Upper lobe of right lung (tissue), 1 donor: ENCODE measurements at regions not wholly inside any gene's neighbourhood (a gene's known extent, or its start where the extent isn't known, plus 50 kb on each side); places are given as distances from the start of the nearest gene placed in this dataset.

Source experiments
- ATAC-seq: fragments of 200-7000 bp; cut with Tn5 transposase; one replicate; pipeline ENCODE4 v1.9.1; 2020; ENCODE audit warnings: mild to moderate bottlenecking, moderate library complexity
- DNase-seq: peaks from one replicate; pipeline ENCODE4 v3.0.0-alpha.2; 2020
- H3K27ac ChIP-seq: fragments of 200-600 bp; one replicate; pipeline ENCODE4 v1.8.0; 2022
- H3K27me3 ChIP-seq: fragments of 200-600 bp; one replicate; pipeline ENCODE4 v1.8.0; 2022; ENCODE audit warnings: mild to moderate bottlenecking
- H3K36me3 ChIP-seq: fragments of 200-600 bp; one replicate; pipeline ENCODE4 v1.8.0; 2022
- H3K4me1 ChIP-seq: fragments of 200-600 bp; one replicate; pipeline ENCODE4 v1.8.0; 2022
- H3K4me3 ChIP-seq: fragments of 200-600 bp; one replicate; pipeline ENCODE4 v1.8.0; 2022; ENCODE audit warnings: mild to moderate bottlenecking
- H3K9me3 ChIP-seq: fragments of 200-600 bp; one replicate; pipeline ENCODE4 v1.8.0; 2022
- intact Hi-C: fragments of 100-400 bp; cut with DNase I; formaldehyde crosslinking; loops from one replicate; pipeline ENCODE4 v1.11.0; 2022
- TF ChIP-seq, protein P1 (sequence below): fragments of 200-600 bp; IDR thresholded peaks from one replicate; pipeline ENCODE4 v1.8.0; 2022; ENCODE audit warnings: antibody characterized with exemption
- donor health status: DM: no; HTN: yes; CAD: no; lungs with severe emphysema.

- TF ChIP-seq, protein P1, sequence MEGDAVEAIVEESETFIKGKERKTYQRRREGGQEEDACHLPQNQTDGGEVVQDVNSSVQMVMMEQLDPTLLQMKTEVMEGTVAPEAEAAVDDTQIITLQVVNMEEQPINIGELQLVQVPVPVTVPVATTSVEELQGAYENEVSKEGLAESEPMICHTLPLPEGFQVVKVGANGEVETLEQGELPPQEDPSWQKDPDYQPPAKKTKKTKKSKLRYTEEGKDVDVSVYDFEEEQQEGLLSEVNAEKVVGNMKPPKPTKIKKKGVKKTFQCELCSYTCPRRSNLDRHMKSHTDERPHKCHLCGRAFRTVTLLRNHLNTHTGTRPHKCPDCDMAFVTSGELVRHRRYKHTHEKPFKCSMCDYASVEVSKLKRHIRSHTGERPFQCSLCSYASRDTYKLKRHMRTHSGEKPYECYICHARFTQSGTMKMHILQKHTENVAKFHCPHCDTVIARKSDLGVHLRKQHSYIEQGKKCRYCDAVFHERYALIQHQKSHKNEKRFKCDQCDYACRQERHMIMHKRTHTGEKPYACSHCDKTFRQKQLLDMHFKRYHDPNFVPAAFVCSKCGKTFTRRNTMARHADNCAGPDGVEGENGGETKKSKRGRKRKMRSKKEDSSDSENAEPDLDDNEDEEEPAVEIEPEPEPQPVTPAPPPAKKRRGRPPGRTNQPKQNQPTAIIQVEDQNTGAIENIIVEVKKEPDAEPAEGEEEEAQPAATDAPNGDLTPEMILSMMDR, result no peak
- H3K9me3 ChIP-seq, result no peaks in the 10 kb centered on the region
- no peak overlapping the region for H3K27ac ChIP-seq
- ATAC-seq, result no peak
- intact Hi-C loops, result no loop called here
- H3K4me1 ChIP-seq, result no peaks in the 10 kb centered on the region
- DNase-seq, result no peak
- no peak overlapping the region for H3K4me3 ChIP-seq
- H3K27me3 ChIP-seq, result no peaks in the 10 kb centered on the region
- no peaks in the 10 kb centered on the region for H3K36me3 ChIP-seq
These were observed 537.3 kb upstream of the TGFBR2 start for GRCh38 chr3:30069056-30069455.

DNA sequence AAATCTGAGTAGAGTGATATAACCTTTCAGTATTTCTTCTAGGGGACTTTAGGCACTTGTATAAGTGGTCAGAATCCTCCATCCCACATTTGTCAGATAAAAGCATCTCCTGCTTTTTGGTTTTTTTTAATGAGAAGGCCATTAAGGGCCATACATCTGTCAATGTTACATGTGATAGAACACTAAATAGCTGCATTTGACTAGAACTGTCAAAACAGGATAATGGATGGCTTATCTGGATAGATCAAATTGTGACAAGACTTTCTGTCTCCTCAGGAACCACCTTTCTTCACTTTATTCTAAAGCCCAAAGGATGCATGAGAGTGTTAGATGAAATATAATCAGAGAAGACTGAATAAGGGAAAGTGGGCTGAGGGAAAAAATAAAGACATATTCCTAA, 533.4 kb upstream of the TGFBR2 start:
- Histone ChIP-seq H3K4me3 (no peak overlapping the region), H3K9me3 (no peaks in the 10 kb centered on the region), H3K4me1 (no peaks in the 10 kb centered on the region), H3K27ac (no peak overlapping the region), H3K27me3 (no peaks in the 10 kb centered on the region), H3K36me3 (no peaks in the 10 kb centered on the region)
- intact Hi-C loops, result no loop called here
- no peak for ATAC-seq
- DNase-seq, result no peak
- TF ChIP-seq, protein P1, result no peak

GRCh38 chr3:30073622-30074021, 532.8 kb upstream of the TGFBR2 start:
- H3K27ac ChIP-seq, result no peak overlapping the region
- no peak for ATAC-seq
- TF ChIP-seq, protein P1, result no peak
- no peaks in the 10 kb centered on the region for H3K4me1 ChIP-seq
- no peaks in the 10 kb centered on the region for H3K36me3 ChIP-seq
- no peaks in the 10 kb centered on the region for H3K9me3 ChIP-seq
- intact Hi-C loops, result no loop called here
- no peak for DNase-seq
- no peaks in the 10 kb centered on the region for H3K27me3 ChIP-seq
- H3K4me3 ChIP-seq, result no peak overlapping the region

GRCh38 chr3:30075514-30075913, 530.9 kb upstream of the TGFBR2 start:
- no peaks in the 10 kb centered on the region for H3K36me3 ChIP-seq
- no peaks in the 10 kb centered on the region for H3K9me3 ChIP-seq
- H3K27me3 ChIP-seq, result no peaks in the 10 kb centered on the region
- no peak overlapping the region for H3K27ac ChIP-seq
- no peak overlapping the region for H3K4me3 ChIP-seq
- TF ChIP-seq, protein P1, result no peak
- H3K4me1 ChIP-seq, result no peaks in the 10 kb centered on the region
- DNase-seq (no peak), ATAC-seq (no peak)
- intact Hi-C loops, result no loop called here

DNA sequence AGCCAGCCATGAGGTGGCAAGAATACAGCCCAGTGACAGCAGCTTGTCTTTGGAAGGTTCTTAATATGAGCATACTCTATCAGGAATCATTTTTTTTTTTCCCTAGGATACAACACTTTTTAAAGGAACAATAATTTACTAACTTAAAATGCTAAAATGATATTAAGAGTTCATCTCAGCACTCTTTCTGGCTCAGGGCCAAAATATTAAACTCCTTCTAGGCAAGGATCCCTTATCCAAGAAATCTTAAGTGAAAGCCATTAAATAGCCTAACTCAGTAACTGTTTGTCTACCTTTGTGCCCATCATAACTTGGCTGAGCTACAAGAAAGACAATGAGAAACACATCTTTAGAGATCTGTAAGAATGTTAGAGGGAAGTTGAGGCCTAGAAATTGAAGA, 529.5 kb upstream of the TGFBR2 start:
- TF ChIP-seq, protein P1, result no peak
- Histone ChIP-seq H3K9me3 (no peaks in the 10 kb centered on the region), H3K27ac (no peak overlapping the region), H3K36me3 (no peaks in the 10 kb centered on the region), H3K4me3 (no peak overlapping the region), H3K4me1 (no peaks in the 10 kb centered on the region), H3K27me3 (no peaks in the 10 kb centered on the region)
- DNase-seq (no peak), ATAC-seq (no peak)
- intact Hi-C loops, result no loop called here

DNA sequence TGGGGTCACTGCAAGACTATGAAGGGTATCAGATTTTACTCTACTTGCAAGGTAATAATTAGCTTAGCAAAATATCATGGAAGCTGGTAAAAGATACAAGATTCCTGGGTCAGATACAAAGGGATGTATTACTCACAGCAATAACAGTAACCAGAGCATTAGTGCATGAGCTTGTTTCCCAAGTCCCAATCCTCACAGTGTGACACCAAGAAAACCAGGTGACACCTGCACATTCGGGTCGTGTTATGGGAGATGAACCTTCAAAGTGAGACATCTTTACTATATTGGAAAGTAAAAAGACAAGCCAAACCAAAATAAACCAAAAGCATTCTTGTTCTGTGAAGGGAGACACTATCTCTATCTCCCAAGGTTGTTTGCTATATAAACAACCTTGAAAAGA, 528.7 kb upstream of the TGFBR2 start:
- H3K4me3 ChIP-seq, result no peak overlapping the region
- TF ChIP-seq, protein P1, result no peak
- DNase-seq, result no peak
- no peak overlapping the region for H3K27ac ChIP-seq
- H3K9me3 ChIP-seq, result no peaks in the 10 kb centered on the region
- H3K36me3 ChIP-seq, result no peaks in the 10 kb centered on the region
- no peaks in the 10 kb centered on the region for H3K4me1 ChIP-seq
- no peaks in the 10 kb centered on the region for H3K27me3 ChIP-seq
- intact Hi-C loops, result no loop called here
- no peak for ATAC-seq
